ENCODE measurements at regions not wholly inside any gene's neighbourhood (a gene's known extent, or its start where the extent isn't known, plus 50 kb on each side); places are given as distances from the start of the nearest gene placed in this dataset.

- no peak for DNase-seq
Observed at GRCh38 chr2:128958241-128958640, 639.6 kb upstream of the HS6ST1 start.

GRCh38 chr2:128967646-128968045 lies 649.0 kb upstream of the HS6ST1 start:
- DNase-seq = no peak

DNA sequence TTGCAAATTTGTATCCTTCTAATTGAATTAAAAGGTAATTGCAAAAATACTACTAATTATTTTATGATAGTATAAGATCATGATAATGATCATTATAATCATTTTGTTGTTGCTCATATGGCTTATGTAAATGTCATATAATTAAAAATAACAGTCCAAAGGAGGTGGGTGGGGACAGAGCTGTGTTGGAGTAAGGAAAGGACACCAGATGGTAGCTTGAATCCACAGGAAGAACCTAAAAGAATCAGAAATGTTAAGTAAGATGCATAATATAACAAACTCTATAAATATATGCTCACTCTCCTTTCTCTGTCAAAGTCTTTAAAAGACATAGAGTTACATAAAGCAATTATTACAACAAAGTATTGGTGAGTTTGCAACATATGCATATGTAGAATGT lies 650.7 kb upstream of the HS6ST1 start:
- no peak for DNase-seq

DNA sequence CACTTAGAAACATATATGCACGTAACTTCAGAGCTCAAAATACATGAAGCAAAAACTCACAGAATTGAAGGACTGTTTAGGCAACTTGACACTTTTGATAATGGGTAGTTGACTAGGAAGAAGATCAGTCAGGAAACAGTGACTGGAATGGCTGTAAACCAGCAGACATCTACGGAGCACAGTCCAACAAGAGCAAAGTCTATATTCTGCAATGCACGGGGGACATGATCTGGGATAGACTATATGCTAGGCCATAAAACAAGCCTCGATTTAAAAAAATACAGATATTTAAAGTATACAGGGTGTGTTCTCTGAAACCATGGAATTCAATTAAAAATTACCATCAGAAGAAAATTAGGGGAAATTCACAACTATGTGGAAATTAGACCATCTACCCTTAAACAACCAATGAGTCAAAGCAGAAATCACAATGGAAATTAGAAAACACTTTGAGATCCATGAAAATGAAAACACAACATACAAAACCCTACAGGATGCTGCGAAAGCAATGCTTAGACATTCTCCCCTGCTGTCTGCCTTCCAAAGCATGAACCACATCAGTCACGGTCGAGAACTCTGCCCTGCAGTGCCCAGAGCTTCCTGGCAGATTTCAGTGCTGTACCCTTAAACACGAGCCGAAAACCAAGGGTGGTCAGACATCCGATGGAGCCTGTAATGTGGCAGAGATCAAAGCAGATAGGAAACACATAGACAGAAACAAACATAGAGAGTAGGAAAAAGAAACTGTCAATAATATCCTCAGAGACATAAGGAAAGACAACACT lies 651.9 kb upstream of the HS6ST1 start:
- no peak for DNase-seq

DNA sequence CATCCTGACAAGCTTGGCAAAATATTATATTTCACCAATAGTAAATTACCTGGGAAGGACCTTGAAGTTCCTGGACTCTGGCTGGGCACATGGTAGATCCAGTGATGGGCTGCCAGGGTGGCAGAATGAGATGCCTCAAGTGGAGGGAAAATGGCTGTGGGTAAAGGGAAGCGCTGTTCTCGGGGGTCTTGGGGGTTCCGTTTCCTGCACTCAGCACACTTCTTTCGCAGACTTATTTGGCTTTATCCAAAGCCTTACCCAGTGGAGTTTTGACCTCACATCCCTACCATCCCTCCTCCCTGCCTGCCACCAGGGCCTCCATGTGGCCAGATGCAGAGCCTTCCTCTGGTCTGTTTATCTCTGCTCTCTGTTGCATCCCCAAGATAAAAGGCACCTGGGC lies 654.9 kb upstream of the HS6ST1 start:
- no peak for DNase-seq

DNA sequence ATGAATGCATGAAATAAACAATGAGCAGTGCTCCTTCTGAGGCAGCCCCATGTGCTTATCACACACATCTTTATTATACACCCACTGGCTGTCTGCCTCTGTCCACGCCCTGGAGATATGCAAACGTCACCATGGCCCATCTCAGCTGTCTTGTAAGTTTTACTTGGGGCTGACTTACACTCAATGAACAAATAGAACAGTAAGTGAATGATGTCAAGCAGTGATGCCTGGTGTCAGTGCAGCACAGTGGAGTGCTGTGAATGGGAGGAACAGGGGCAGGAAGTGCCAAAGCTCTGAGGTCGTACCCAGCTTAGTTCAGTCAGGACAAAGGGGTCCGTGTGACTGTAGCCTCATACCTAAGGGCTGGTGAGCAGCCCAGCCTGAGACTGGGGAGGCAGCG lies 659.5 kb upstream of the HS6ST1 start:
- DNase-seq = no peak

DNA sequence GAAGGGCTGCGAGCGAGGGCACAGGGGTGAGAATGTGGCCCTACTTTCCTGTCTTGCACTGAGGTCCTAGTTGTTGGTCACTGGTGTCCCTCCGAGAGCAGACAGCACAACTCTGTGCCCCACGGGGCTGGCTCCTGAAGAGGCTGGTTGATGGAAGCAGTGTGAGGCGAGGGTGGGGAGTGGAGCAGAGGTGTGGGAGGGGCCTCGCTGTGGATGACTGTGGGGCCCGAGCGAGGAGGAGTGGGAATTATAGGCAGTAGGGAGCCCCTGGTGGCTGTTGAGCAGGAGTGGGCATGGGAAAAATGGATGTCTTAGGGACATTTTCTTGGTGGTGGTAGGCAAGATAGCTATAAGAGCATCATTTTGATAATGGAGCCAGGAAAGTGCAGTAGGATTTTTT lies 660.5 kb upstream of the HS6ST1 start:
- DNase-seq = no peak

GRCh38 chr2:128980475-128980874 lies 661.8 kb upstream of the HS6ST1 start:
- no peak for DNase-seq

DNA sequence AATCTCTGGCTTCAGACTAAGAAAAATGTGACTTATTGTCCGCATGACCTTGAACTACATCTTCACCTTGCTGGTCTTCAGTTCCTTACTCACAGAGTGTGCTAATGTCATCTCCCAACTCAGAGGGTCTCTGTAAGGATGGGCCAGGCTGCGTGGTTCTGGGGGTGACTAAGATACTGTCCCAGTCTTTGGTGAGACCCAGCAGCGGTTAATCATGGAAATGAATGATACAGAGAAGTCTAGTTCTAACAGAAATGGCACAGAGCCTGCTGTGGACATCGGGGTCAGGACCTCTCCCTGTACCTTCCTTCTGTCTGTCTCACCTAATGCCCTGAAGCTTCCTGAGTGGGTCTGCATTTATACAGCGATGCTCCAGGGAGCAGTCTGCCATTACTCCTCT lies 662.7 kb upstream of the HS6ST1 start:
- DNase-seq = no peak

- DNase-seq = no peak
Observed at GRCh38 chr2:128982001-128982400, 663.3 kb upstream of the HS6ST1 start.

DNA sequence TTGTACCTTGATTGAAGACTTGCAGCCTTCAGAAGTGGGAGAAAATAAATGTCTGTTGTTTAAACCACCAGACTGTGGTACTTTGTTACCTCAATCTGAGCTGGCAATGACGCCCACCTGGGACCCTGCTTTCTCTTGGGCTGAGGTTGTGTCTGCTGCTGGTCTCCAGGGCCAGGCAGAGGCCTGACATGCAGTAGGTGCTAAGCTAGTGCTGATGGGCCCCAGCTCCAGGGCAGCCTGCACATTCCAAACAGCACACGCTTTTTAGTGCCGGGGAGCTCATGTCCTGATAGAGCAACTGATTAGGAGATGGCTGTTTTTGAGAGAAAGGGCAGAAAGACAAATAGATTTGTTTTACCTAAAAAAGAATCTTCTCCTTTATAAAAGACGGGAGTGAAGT lies 664.0 kb upstream of the HS6ST1 start:
- DNase-seq = no peak

DNA sequence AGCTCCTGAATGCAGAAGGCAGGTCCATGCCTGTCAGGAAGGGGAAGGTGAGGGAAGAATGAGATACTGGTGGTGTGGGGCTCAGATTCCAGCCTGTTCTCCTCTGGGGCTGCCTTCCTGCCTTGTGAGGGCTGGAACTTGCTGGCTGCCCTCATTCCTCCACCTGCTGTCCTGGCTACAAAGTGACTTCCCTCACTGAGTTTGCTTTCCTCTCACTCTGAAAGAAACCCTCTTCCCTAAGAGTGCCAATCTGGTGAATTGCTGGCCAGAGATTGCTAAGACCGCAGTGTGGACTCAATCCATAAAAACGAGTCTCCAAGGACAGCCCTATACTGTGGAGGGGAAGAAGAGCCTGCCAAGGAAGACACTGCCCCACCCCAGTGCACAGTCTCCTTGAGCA lies 664.4 kb upstream of the HS6ST1 start:
- no peak for DNase-seq

DNA sequence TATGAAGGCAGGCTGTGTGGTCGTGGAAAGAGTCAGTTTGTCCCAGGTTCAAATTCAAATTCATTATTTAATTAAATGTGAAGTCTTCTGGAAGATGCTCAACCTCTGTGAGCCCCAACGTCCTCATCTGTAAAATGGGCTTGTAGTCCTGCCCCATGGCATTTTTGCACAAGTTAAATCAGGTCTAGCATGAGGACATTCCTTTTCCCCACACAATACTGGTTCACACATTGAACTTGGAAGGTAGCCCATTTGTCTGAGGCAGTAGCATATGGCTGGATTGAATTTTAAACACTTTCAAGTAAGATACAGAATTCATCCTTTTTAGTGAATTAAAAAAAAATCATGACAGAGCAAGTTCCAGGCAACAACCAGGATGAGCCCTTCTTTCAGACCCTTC lies 665.4 kb upstream of the HS6ST1 start:
- no peak for DNase-seq

- no peak for DNase-seq
Observed at GRCh38 chr2:128984855-128985254, 666.2 kb upstream of the HS6ST1 start.

- DNase-seq = no peak
Observed at GRCh38 chr2:128986026-128986715, 667.5 kb upstream of the HS6ST1 start.

DNA sequence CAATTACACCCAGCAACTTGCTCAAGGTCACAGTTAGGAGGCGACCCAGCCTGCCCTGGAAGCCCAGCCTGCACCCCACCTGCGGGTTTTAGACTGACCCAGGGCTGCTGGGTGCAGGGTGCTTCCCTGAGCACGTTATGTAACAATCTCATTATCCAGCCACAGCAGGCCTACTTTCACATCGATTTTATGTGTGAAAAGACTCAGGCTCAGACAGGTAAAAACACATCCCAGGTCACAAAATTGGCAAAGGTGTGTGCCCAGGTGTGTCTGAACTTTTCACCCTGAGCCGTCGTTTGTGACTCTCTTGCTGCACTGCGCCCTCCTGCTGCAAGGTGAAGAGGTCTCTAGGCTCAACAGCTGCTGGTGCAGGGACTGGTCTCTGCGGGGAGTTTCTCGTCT lies 668.2 kb upstream of the HS6ST1 start:
- DNase-seq = no peak

- no peak for DNase-seq
Observed at GRCh38 chr2:128988326-128988725, 669.7 kb upstream of the HS6ST1 start.

GRCh38 chr2:128988967-128989366 lies 670.3 kb upstream of the HS6ST1 start:
- no peak for DNase-seq

DNA sequence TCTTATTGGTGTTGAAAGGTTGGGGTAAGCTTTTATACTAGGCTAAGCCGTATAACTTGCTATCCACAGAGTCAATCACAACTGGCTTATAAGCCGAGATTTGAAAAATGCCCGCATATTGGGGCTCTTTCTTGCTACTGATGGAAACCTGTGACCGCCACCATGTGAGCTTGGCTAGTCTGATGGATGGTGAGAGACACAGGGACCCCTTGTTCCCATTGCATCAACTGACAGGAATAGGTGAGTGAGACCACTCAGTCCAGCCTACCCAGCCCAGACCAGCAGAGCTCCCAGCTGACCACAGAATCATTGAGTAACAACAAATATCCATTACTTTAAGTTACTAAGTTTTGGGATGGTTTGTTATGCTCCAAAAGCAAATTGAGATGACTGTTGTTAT lies 676.4 kb upstream of the HS6ST1 start:
- DNase-seq = no peak

GRCh38 chr2:128996078-128996477 lies 677.4 kb upstream of the HS6ST1 start:
- DNase-seq = no peak

GRCh38 chr2:128997166-128997866 lies 678.6 kb upstream of the HS6ST1 start:
- no peak for DNase-seq

- no peak for DNase-seq
Observed at GRCh38 chr2:129001926-129002325, 683.3 kb upstream of the HS6ST1 start.

DNA sequence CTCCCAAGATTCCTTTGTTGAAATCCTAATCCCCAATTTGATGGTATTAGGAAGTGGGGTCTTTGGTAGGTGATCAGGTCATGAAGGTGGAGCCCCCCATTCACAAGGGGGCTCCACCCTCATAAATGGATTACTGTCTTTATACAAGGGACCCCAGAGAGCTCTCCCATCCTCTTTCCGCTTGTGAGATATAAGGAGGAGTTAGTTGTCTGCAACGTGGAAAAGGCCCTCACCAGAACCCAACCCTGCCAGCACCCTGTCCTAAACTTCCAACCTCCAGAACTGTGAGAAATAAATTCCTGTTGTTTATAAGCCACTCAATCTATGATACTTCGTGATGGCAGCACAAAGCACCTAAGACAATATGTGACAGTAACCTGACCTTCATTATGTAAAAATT lies 684.1 kb upstream of the HS6ST1 start:
- DNase-seq = no peak

- no peak for DNase-seq
Observed at GRCh38 chr2:129004485-129004884, 685.8 kb upstream of the HS6ST1 start.
